Neural progenitor cell (in vitro differentiated cells): ENCODE measurements at regions not wholly inside any gene's neighbourhood (a gene's known extent, or its start where the extent isn't known, plus 50 kb on each side); places are given as distances from the start of the nearest gene placed in this dataset.

Experiments
- EZH2 ChIP-seq: fragments of 200-600 bp; sonication (generic); IDR thresholded peaks from 2 replicates; pipeline ENCODE4 v1.6.1; 2017; ENCODE audit warnings: antibody characterized with exemption, mild to moderate bottlenecking, moderate library complexity
- TF ChIP-seq, protein P1 (sequence below): fragments of 200-600 bp; sonication (generic); IDR thresholded peaks from 2 replicates; pipeline ENCODE4 v1.5.1; 2017; ENCODE audit warnings: antibody characterized with exemption, mild to moderate bottlenecking

DNA sequence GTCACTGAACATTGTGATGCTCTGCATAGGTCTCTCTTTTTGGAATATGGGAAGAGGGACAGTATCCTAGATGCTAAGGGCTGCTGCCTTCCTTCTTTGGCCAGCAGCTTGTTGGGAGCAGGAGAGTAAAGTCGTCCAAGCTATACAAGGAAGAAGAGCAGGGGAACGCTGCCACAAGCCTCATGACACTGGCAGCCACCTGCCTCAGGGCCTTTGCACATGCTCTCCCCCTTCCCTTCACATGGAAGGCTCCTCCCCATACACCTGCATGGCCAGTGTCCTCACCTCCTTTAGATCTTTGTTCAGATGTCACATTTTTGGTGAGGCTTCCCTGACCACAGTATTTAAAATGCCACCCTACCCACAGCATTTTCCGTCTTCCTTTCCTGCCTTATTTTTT is 78.1 kb upstream of the CRHR1 start:
- no peak for TF ChIP-seq EZH2
- TF ChIP-seq, protein P1, sequence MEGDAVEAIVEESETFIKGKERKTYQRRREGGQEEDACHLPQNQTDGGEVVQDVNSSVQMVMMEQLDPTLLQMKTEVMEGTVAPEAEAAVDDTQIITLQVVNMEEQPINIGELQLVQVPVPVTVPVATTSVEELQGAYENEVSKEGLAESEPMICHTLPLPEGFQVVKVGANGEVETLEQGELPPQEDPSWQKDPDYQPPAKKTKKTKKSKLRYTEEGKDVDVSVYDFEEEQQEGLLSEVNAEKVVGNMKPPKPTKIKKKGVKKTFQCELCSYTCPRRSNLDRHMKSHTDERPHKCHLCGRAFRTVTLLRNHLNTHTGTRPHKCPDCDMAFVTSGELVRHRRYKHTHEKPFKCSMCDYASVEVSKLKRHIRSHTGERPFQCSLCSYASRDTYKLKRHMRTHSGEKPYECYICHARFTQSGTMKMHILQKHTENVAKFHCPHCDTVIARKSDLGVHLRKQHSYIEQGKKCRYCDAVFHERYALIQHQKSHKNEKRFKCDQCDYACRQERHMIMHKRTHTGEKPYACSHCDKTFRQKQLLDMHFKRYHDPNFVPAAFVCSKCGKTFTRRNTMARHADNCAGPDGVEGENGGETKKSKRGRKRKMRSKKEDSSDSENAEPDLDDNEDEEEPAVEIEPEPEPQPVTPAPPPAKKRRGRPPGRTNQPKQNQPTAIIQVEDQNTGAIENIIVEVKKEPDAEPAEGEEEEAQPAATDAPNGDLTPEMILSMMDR = no peak
